ENCODE measurements at regions not wholly inside any gene's neighbourhood (a gene's known extent, or its start where the extent isn't known, plus 50 kb on each side); places are given as distances from the start of the nearest gene placed in this dataset.

DNA sequence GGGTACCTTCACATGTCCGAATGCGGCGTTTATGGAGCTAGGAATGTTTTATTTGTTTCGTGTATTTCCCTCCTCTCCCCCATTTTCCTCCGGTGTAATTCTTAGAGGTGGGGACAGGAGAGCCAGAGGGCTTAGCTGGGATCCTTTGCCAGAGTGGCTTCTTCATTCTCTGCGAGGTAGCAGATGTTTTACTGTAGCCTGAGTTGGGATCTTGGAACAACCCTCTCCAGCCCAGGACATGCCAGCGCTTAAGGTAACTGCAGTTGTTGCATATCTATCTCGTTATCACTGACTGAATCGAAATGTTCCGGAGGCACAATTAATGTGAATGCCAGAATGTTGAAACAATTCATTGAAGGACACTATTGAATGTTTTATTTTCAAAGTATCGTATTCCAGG, 59.0 kb upstream of the DYNLT3 start:
- TF ChIP-seq, protein P1, sequence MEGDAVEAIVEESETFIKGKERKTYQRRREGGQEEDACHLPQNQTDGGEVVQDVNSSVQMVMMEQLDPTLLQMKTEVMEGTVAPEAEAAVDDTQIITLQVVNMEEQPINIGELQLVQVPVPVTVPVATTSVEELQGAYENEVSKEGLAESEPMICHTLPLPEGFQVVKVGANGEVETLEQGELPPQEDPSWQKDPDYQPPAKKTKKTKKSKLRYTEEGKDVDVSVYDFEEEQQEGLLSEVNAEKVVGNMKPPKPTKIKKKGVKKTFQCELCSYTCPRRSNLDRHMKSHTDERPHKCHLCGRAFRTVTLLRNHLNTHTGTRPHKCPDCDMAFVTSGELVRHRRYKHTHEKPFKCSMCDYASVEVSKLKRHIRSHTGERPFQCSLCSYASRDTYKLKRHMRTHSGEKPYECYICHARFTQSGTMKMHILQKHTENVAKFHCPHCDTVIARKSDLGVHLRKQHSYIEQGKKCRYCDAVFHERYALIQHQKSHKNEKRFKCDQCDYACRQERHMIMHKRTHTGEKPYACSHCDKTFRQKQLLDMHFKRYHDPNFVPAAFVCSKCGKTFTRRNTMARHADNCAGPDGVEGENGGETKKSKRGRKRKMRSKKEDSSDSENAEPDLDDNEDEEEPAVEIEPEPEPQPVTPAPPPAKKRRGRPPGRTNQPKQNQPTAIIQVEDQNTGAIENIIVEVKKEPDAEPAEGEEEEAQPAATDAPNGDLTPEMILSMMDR (IDR thresholded peaks at IDR 0.05; ENCODE audit: low read depth, low read length, poor library complexity, severe bottlenecking) = no peak
- TF ChIP-seq EZH2phosphoT487 (IDR thresholded peaks at IDR 0.05; ENCODE audit: borderline replicate concordance, low read length) = no peak
